ENCODE measurements at regions not wholly inside any gene's neighbourhood (a gene's known extent, or its start where the extent isn't known, plus 50 kb on each side); places are given as distances from the start of the nearest gene placed in this dataset.

DNA sequence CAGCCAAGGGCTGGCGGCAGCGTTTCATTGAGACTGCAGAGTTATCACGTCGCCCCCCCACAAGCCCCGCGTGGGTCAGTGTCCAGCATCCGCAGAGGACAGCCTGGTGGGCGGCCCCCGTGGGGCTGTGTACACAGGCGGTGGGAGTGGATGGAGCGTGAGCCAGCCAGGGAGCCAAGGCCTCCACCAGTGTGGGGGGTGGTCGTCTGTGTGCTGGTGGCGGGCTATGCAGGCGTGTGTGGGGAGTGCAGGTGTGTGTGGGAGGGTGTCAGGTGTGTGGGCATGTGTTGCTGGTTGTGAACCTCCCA, 56.5 kb upstream of the NKX1-1 start:
- H3K9me3 ChIP-seq (ENCODE audit: insufficient read depth, low read length), result no peaks in the 10 kb centered on the region
- H3K4me3 ChIP-seq (ENCODE audit: insufficient read depth, low read length, poor library complexity, severe bottlenecking), result no peak overlapping the region
- H3K36me3 ChIP-seq (ENCODE audit: low read length), result no peaks in the 10 kb centered on the region
- H3K27me3 ChIP-seq (ENCODE audit: low read length), result no peaks in the 10 kb centered on the region
- H3K9ac ChIP-seq (ENCODE audit: low read length), result no peak overlapping the region
- no peak for TF ChIP-seq EZH2phosphoT487 (conservative IDR thresholded peaks at IDR 0.05; ENCODE audit: low read length)
- TF ChIP-seq, protein P1, sequence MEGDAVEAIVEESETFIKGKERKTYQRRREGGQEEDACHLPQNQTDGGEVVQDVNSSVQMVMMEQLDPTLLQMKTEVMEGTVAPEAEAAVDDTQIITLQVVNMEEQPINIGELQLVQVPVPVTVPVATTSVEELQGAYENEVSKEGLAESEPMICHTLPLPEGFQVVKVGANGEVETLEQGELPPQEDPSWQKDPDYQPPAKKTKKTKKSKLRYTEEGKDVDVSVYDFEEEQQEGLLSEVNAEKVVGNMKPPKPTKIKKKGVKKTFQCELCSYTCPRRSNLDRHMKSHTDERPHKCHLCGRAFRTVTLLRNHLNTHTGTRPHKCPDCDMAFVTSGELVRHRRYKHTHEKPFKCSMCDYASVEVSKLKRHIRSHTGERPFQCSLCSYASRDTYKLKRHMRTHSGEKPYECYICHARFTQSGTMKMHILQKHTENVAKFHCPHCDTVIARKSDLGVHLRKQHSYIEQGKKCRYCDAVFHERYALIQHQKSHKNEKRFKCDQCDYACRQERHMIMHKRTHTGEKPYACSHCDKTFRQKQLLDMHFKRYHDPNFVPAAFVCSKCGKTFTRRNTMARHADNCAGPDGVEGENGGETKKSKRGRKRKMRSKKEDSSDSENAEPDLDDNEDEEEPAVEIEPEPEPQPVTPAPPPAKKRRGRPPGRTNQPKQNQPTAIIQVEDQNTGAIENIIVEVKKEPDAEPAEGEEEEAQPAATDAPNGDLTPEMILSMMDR (IDR thresholded peaks at IDR 0.05; ENCODE audit: insufficient read depth, low read length, poor library complexity, severe bottlenecking), result no peak
- H3K9me2 ChIP-seq (replicated peaks; ENCODE audit: insufficient read depth, low read length), result no peaks in the 10 kb centered on the region
- no peaks in the 10 kb centered on the region for H3K79me2 ChIP-seq (ENCODE audit: insufficient read depth, low read length)
- no peaks in the 10 kb centered on the region for H4K20me1 ChIP-seq (ENCODE audit: low read depth, low read length)
- no peak overlapping the region for H3K4me2 ChIP-seq (ENCODE audit: low read depth, low read length, poor library complexity, severe bottlenecking)
- no peak overlapping the region for H2AFZ ChIP-seq (ENCODE audit: low read depth, low read length, severe bottlenecking)
- H3F3A ChIP-seq (ENCODE audit: insufficient read depth), result no peaks in the 10 kb centered on the region
- no peak overlapping the region for H3K27ac ChIP-seq (ENCODE audit: low read depth, low read length)

DNA sequence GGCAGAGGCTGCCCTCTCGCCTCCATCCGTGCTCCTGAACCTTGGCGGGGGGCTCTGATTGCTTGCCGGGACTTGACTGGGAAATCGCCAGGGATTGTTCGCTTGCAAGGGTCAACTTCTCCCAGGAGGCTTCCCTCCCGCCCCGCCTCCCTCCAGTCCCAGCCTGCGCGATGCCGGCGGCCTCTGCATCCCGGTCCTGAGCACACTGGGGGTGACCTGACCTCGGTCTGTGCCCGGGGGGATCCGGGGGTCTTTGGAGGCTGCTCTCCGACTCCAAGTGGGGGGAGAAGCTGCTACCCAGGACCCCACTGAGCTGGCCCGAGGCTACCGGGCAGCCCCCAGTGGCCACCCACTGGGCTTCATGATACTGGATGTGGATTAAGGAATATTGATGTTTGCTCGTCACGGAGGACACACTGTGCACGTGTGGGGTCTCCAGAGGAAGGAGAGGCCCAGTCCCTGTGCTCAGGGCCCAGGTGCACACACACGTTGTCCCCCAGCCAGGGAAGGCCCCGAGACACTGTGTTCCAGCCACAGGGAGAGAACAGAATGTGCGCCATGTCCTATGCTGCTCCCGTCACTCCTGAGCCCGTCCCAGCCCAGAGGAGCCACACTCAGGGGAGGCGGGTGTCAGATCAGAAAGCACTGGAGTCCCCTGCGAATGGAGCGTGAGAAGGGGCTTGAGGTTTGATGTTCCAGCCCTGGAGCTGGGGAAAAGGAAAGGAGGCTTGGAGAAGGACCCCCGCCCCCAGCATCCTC, 55.9 kb upstream of the NKX1-1 start:
- Histone ChIP-seq H3K36me3 (ENCODE audit: low read length) (no peaks in the 10 kb centered on the region), H3K4me3 (ENCODE audit: insufficient read depth, low read length, poor library complexity, severe bottlenecking) (no peak overlapping the region), H3K79me2 (ENCODE audit: insufficient read depth, low read length) (no peaks in the 10 kb centered on the region), H3K9me3 (ENCODE audit: insufficient read depth, low read length) (no peaks in the 10 kb centered on the region), H3K9ac (ENCODE audit: low read length) (no peak overlapping the region), H3K9me2 (replicated peaks; ENCODE audit: insufficient read depth, low read length) (no peaks in the 10 kb centered on the region), H2AFZ (ENCODE audit: low read depth, low read length, severe bottlenecking) (no peak overlapping the region), H3K27me3 (ENCODE audit: low read length) (no peaks in the 10 kb centered on the region), H3K4me2 (ENCODE audit: low read depth, low read length, poor library complexity, severe bottlenecking) (no peak overlapping the region), H3K27ac (ENCODE audit: low read depth, low read length) (no peak overlapping the region), H4K20me1 (ENCODE audit: low read depth, low read length) (no peaks in the 10 kb centered on the region), H3F3A (ENCODE audit: insufficient read depth) (no peaks in the 10 kb centered on the region)
- TF ChIP-seq, protein P1 (IDR thresholded peaks at IDR 0.05; ENCODE audit: insufficient read depth, low read length, poor library complexity, severe bottlenecking), result no peak
- TF ChIP-seq EZH2phosphoT487 (conservative IDR thresholded peaks at IDR 0.05; ENCODE audit: low read length), result no peak

DNA sequence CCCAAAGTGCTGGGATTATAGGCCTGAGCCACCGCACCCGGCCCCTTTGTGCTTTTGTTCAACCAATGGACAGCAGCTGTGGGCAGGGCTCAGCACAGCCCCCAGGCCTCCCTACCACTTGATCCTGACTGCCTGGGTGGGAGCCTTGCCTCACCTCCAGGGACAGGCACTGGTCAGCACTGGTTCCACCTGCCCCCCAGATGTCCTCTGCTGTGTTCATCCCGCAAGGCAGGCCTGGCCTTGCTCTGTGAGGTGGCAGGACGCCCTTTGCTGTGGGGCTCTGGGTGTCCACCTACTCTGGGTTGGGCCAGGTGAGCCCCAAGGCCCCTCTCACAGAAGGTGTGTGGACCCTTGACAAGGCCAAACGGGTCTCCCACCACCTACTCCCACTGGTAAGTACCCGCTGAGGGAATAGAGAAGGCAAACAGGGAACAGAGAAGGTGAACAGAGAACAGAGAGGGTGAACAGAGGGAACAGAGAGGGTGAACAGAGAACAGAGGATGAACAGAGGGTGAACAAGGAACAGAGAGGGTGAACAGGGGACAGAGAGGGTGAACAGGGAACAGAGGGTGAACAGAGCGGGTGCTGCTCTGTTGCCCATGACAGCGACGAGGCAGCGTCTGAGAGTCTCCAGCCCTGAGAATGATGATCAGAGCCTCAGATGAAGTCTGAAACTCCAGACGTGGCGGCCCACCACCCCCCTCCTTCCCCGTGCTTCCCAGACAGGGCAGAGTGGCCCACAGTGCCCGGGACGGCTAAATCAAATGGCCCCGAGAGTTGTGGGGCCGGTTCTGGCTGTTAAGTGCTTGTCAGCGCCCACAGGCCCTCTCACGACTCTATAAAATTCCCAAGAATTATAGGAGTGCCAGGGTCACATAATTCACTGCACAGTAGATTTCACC, 55.0 kb upstream of the NKX1-1 start:
- no peaks in the 10 kb centered on the region for H3K79me2 ChIP-seq (ENCODE audit: insufficient read depth, low read length)
- H3K27me3 ChIP-seq (ENCODE audit: low read length), result no peaks in the 10 kb centered on the region
- H3K36me3 ChIP-seq (ENCODE audit: low read length), result no peaks in the 10 kb centered on the region
- no peak overlapping the region for H3K4me3 ChIP-seq (ENCODE audit: insufficient read depth, low read length, poor library complexity, severe bottlenecking)
- no peak overlapping the region for H3K27ac ChIP-seq (ENCODE audit: low read depth, low read length)
- H2AFZ ChIP-seq (ENCODE audit: low read depth, low read length, severe bottlenecking), result no peak overlapping the region
- no peak overlapping the region for H3K9ac ChIP-seq (ENCODE audit: low read length)
- no peaks in the 10 kb centered on the region for H3K9me3 ChIP-seq (ENCODE audit: insufficient read depth, low read length)
- H4K20me1 ChIP-seq (ENCODE audit: low read depth, low read length), result no peaks in the 10 kb centered on the region
- H3K9me2 ChIP-seq (replicated peaks; ENCODE audit: insufficient read depth, low read length), result no peaks in the 10 kb centered on the region
- no peak overlapping the region for H3K4me2 ChIP-seq (ENCODE audit: low read depth, low read length, poor library complexity, severe bottlenecking)
- no peaks in the 10 kb centered on the region for H3F3A ChIP-seq (ENCODE audit: insufficient read depth)
- TF ChIP-seq, protein P1 (IDR thresholded peaks at IDR 0.05; ENCODE audit: insufficient read depth, low read length, poor library complexity, severe bottlenecking), result no peak
- TF ChIP-seq EZH2phosphoT487 (conservative IDR thresholded peaks at IDR 0.05; ENCODE audit: low read length), result no peak
